ENCODE measurements at regions not wholly inside any gene's neighbourhood (a gene's known extent, or its start where the extent isn't known, plus 50 kb on each side); places are given as distances from the start of the nearest gene placed in this dataset.

DNA sequence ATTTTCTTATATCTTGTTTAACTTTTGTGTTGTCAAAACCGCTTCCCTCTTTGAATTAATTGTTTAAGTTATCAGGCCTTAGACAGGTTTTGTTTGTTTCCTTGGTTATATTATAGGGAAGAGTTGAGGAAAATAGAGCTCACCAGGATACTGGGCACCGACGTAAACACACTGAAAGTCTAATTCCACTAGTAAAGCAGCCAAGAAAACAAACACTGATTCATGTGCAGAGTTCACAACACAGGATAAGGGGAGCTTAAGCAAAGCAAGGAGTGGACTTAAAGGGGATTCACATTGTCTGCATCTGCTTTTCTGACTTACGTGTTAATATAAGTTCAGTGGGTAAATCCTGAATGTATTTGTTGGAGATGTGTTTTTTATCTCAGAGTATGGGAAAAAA lies 139.0 kb upstream of the CDH6 start:
- no peak for TF ChIP-seq CEBPB (IDR thresholded peaks at IDR 0.05; ENCODE audit: low read depth, low read length)
- TF ChIP-seq POLR2AphosphoS5 (IDR thresholded peaks at IDR 0.05; ENCODE audit: low read depth, low read length): no peak
- no peak for TF ChIP-seq TAF1 (IDR thresholded peaks at IDR 0.05; ENCODE audit: low read depth, low read length)
- TF ChIP-seq YY1 (IDR thresholded peaks at IDR 0.05; ENCODE audit: low read depth, low read length): no peak
- TF ChIP-seq, protein P1, sequence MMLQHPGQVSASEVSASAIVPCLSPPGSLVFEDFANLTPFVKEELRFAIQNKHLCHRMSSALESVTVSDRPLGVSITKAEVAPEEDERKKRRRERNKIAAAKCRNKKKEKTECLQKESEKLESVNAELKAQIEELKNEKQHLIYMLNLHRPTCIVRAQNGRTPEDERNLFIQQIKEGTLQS (IDR thresholded peaks at IDR 0.05; ENCODE audit: insufficient read depth, low read depth, low read length): no peak
- TF ChIP-seq, protein P2, sequence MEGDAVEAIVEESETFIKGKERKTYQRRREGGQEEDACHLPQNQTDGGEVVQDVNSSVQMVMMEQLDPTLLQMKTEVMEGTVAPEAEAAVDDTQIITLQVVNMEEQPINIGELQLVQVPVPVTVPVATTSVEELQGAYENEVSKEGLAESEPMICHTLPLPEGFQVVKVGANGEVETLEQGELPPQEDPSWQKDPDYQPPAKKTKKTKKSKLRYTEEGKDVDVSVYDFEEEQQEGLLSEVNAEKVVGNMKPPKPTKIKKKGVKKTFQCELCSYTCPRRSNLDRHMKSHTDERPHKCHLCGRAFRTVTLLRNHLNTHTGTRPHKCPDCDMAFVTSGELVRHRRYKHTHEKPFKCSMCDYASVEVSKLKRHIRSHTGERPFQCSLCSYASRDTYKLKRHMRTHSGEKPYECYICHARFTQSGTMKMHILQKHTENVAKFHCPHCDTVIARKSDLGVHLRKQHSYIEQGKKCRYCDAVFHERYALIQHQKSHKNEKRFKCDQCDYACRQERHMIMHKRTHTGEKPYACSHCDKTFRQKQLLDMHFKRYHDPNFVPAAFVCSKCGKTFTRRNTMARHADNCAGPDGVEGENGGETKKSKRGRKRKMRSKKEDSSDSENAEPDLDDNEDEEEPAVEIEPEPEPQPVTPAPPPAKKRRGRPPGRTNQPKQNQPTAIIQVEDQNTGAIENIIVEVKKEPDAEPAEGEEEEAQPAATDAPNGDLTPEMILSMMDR (IDR thresholded peaks at IDR 0.05; ENCODE audit: control extremely low read depth in 1 of 3, insufficient read depth in 1 of 3, low read depth in 1 of 3, low read length in 3 of 3): no peak
- TF ChIP-seq EZH2 (IDR thresholded peaks at IDR 0.05; ENCODE audit: low read depth, low read length, severe bottlenecking): no peak
- TF ChIP-seq POLR2A (IDR thresholded peaks at IDR 0.05; ENCODE audit: control extremely low read depth in 1 of 2, low read depth in 2 of 2, low read length in 2 of 2): no peak
- no peak for TF ChIP-seq EP300 (IDR thresholded peaks at IDR 0.05; ENCODE audit: borderline replicate concordance in 1 of 2, low read depth in 2 of 2, low read length in 2 of 2)
- no peak for TF ChIP-seq SIN3A (conservative IDR thresholded peaks at IDR 0.05 in 1 of 2, IDR thresholded peaks at IDR 0.05 in 1 of 2; ENCODE audit: low read depth in 1 of 2, low read length in 2 of 2)

All from H1 (cell line).